Astrocyte (in vitro differentiated cells and primary cell): ENCODE measurements at regions not wholly inside any gene's neighbourhood (a gene's known extent, or its start where the extent isn't known, plus 50 kb on each side); places are given as distances from the start of the nearest gene placed in this dataset.

ENCODE experiments used
- DNase-seq: peaks from one replicate; pipeline ENCODE4 v3.0.0-alpha.2; 2010; ENCODE audit warnings: low read depth
- FAIRE-seq: peaks from 2 replicates; lab custom pipeline; 2011; peaks lifted over from hg19 to GRCh38; lab: Jason Lieb, UNC
- H2AFZ ChIP-seq: 2 replicates; pipeline ENCODE4 v1.6.0; 2012; ENCODE audit warnings: low read depth, low read length, inconsistent platforms
- H3K27ac ChIP-seq: 2 replicates; pipeline ENCODE4 v1.5.1; 2011; ENCODE audit warnings: low read depth, low read length, inconsistent platforms
- H3K27me3 ChIP-seq: 2 replicates; pipeline ENCODE4 v1.6.0; 2011; ENCODE audit warnings: low read length, inconsistent platforms; ENCODE audit not compliant: insufficient read depth
- H3K36me3 ChIP-seq: 2 replicates; pipeline ENCODE4 v1.5.1; 2011; ENCODE audit warnings: low read length, inconsistent platforms; ENCODE audit not compliant: insufficient read depth
- H3K4me1 ChIP-seq: 2 replicates; pipeline ENCODE4 v1.5.1; 2011; ENCODE audit warnings: low read length, inconsistent platforms; ENCODE audit not compliant: insufficient read depth
- H3K4me2 ChIP-seq: 2 replicates; pipeline ENCODE4 v1.6.0; 2012; ENCODE audit warnings: low read length, inconsistent platforms
- H3K4me3 ChIP-seq: 2 replicates; pipeline ENCODE4 v1.5.1; 2011; ENCODE audit warnings: low read depth, mild to moderate bottlenecking, low read length, inconsistent platforms; ENCODE audit not compliant: insufficient read depth
- H3K79me2 ChIP-seq: 2 replicates; pipeline ENCODE4 v1.6.0; 2012; ENCODE audit warnings: mild to moderate bottlenecking, low read length, inconsistent platforms; ENCODE audit not compliant: insufficient read depth
- H3K9ac ChIP-seq: 2 replicates; pipeline ENCODE4 v1.6.0; 2012; ENCODE audit warnings: mild to moderate bottlenecking, low read length, inconsistent platforms
- H3K9me3 ChIP-seq: 2 replicates; pipeline ENCODE4 v1.5.1; 2012; ENCODE audit warnings: low read depth, mild to moderate bottlenecking, low read length, inconsistent platforms; ENCODE audit not compliant: insufficient read depth
- H4K20me1 ChIP-seq: 2 replicates; pipeline ENCODE4 v1.6.0; 2012; ENCODE audit warnings: low read length, inconsistent platforms; ENCODE audit not compliant: insufficient read depth
- H3K27ac Mint-ChIP-seq: one replicate; pipeline ENCODE4 v1.8.0; 2021; ENCODE audit warnings: mild to moderate bottlenecking, mixed read lengths; ENCODE audit not compliant: unreplicated experiment
- H3K27me3 Mint-ChIP-seq: one replicate; pipeline ENCODE4 v1.8.0; 2021; ENCODE audit warnings: low read depth, mixed read lengths; ENCODE audit not compliant: unreplicated experiment
- H3K36me3 Mint-ChIP-seq: one replicate; pipeline ENCODE4 v1.8.0; 2021; ENCODE audit warnings: low read depth, mixed read lengths; ENCODE audit not compliant: unreplicated experiment
- H3K4me1 Mint-ChIP-seq: one replicate; pipeline ENCODE4 v1.8.0; 2021; ENCODE audit warnings: low read depth, mixed read lengths; ENCODE audit not compliant: unreplicated experiment
- H3K4me3 Mint-ChIP-seq: one replicate; pipeline ENCODE4 v1.8.0; 2021; ENCODE audit warnings: mild to moderate bottlenecking, moderate library complexity, mixed read lengths; ENCODE audit not compliant: unreplicated experiment
- H3K9me3 Mint-ChIP-seq: one replicate; pipeline ENCODE4 v1.8.0; 2021; ENCODE audit warnings: mild to moderate bottlenecking, mixed read lengths; ENCODE audit not compliant: unreplicated experiment
- CTCF ChIP-seq: IDR thresholded peaks from 2 replicates; pipeline ENCODE4 v1.5.1; 2011; ENCODE audit warnings: low read depth, mild to moderate bottlenecking, inconsistent platforms, low read length, moderate library complexity; ENCODE audit not compliant: insufficient read depth
- EZH2 ChIP-seq: IDR thresholded peaks from 2 replicates; pipeline ENCODE4 v1.6.1; 2012; ENCODE audit warnings: mild to moderate bottlenecking, low read length, inconsistent platforms; ENCODE audit not compliant: insufficient read depth

- H3K4me1 ChIP-seq, result no peaks in the 10 kb centered on the region
- no peak overlapping the region for H3K9ac ChIP-seq
- H3K4me3 Mint-ChIP-seq, result no peak overlapping the region
- no peak overlapping the region for H3K4me2 ChIP-seq
- H3K36me3 ChIP-seq, result no peaks in the 10 kb centered on the region
- H3K27ac Mint-ChIP-seq, result no peak overlapping the region
- FAIRE-seq, result no peak
- H3K9me3 Mint-ChIP-seq, result peaks cover 2% of the 10 kb centered on the region
- no peak overlapping the region for H3K27ac ChIP-seq
- no peak overlapping the region for H2AFZ ChIP-seq
- H3K4me1 Mint-ChIP-seq, result no peaks in the 10 kb centered on the region
- TF ChIP-seq EZH2 (no peak), CTCF (no peak)
- no peaks in the 10 kb centered on the region for H4K20me1 ChIP-seq
- no peak overlapping the region for H3K4me3 ChIP-seq
- H3K79me2 ChIP-seq, result no peaks in the 10 kb centered on the region
- no peaks in the 10 kb centered on the region for H3K36me3 Mint-ChIP-seq
- H3K9me3 ChIP-seq, result peaks cover 2% of the 10 kb centered on the region
- DNase-seq, result no peak
- H3K27me3 ChIP-seq, result no peaks in the 10 kb centered on the region
- H3K27me3 Mint-ChIP-seq, result no peaks in the 10 kb centered on the region
Observed at GRCh38 chr1:195141294-195141693, 1466.9 kb downstream of the KCNT2 start.

GRCh38 chr1:195130598-195130997 is 1477.6 kb downstream of the KCNT2 start:
- H3K4me1 Mint-ChIP-seq, result no peaks in the 10 kb centered on the region
- no peaks in the 10 kb centered on the region for H3K9me3 ChIP-seq
- H3K79me2 ChIP-seq, result no peaks in the 10 kb centered on the region
- no peaks in the 10 kb centered on the region for H3K36me3 ChIP-seq
- H4K20me1 ChIP-seq, result no peaks in the 10 kb centered on the region
- H3K4me3 Mint-ChIP-seq, result no peak overlapping the region
- H3K36me3 Mint-ChIP-seq, result no peaks in the 10 kb centered on the region
- no peak overlapping the region for H3K9ac ChIP-seq
- peaks cover 4% of the 10 kb centered on the region for H3K9me3 Mint-ChIP-seq
- TF ChIP-seq EZH2 (no peak), CTCF (no peak)
- no peaks in the 10 kb centered on the region for H3K27me3 Mint-ChIP-seq
- FAIRE-seq (no peak), DNase-seq (no peak)
- no peak overlapping the region for H3K27ac ChIP-seq
- H3K4me1 ChIP-seq, result no peaks in the 10 kb centered on the region
- no peaks in the 10 kb centered on the region for H3K27me3 ChIP-seq
- no peak overlapping the region for H3K4me3 ChIP-seq
- no peak overlapping the region for H3K27ac Mint-ChIP-seq
- H3K4me2 ChIP-seq, result no peak overlapping the region
- no peak overlapping the region for H2AFZ ChIP-seq

- no peaks in the 10 kb centered on the region for H3K27me3 ChIP-seq
- Mint-ChIP-seq H3K27ac (no peak overlapping the region), H3K4me1 (no peaks in the 10 kb centered on the region), H3K27me3 (no peaks in the 10 kb centered on the region), H3K4me3 (no peak overlapping the region), H3K36me3 (no peaks in the 10 kb centered on the region), H3K9me3 (no peaks in the 10 kb centered on the region)
- no peaks in the 10 kb centered on the region for H3K9me3 ChIP-seq
- H3K4me1 ChIP-seq, result no peaks in the 10 kb centered on the region
- H3K36me3 ChIP-seq, result no peaks in the 10 kb centered on the region
- TF ChIP-seq EZH2, result no peak
- no peak for TF ChIP-seq CTCF
- FAIRE-seq (no peak), DNase-seq (no peak)
- H3K4me3 ChIP-seq, result no peak overlapping the region
- H3K4me2 ChIP-seq, result no peak overlapping the region
- no peak overlapping the region for H3K27ac ChIP-seq
- no peak overlapping the region for H2AFZ ChIP-seq
- no peak overlapping the region for H3K9ac ChIP-seq
- H3K79me2 ChIP-seq, result no peaks in the 10 kb centered on the region
- H4K20me1 ChIP-seq, result no peaks in the 10 kb centered on the region
Observed at GRCh38 chr1:195122497-195122896, 1485.7 kb downstream of the KCNT2 start.
